ENCODE measurements at regions not wholly inside any gene's neighbourhood (a gene's known extent, or its start where the extent isn't known, plus 50 kb on each side); places are given as distances from the start of the nearest gene placed in this dataset.

- H2AK5ac ChIP-seq (ENCODE audit: insufficient read length, low read length): no peak overlapping the region
- no peaks in the 10 kb centered on the region for H4K20me1 ChIP-seq (ENCODE audit: control insufficient read depth, insufficient read depth, insufficient read length)
- Mint-ChIP-seq H3K36me3 (ENCODE audit: insufficient read depth in 1 of 3, low read depth in 3 of 3) (no peaks in the 10 kb centered on the region), H3K27me3 (ENCODE audit: low read depth) (peaks cover 6% of the 10 kb centered on the region), H3K9me3 (no peaks in the 10 kb centered on the region; a peak in 1 of 5 replicates), H3K4me1 (peaks cover 18 to 20% of the 10 kb centered on the region in 2 experiments), H3K27ac (no peak overlapping the region), H3K4me3 (no peak overlapping the region)
- no peak overlapping the region for H2BK15ac ChIP-seq (ENCODE audit: low read depth, low read length)
- H2BK120ac ChIP-seq (ENCODE audit: low read depth, low read length, poor library complexity, severe bottlenecking): no peak overlapping the region
- no peak overlapping the region for H3K56ac ChIP-seq (ENCODE audit: insufficient read length, low read depth, low read length)
- H4K8ac ChIP-seq (replicated peaks; ENCODE audit: insufficient read length, low read depth, low read length): no peak overlapping the region
- no peaks in the 10 kb centered on the region for H3K79me1 ChIP-seq (ENCODE audit: insufficient read depth, low read depth, low read length, poor library complexity, severe bottlenecking)
- no peak overlapping the region for H2BK20ac ChIP-seq (ENCODE audit: low read depth, low read length, poor library complexity, severe bottlenecking)
- no peak overlapping the region for H3K4me2 ChIP-seq (ENCODE audit: insufficient read depth, insufficient read length, low read length)
- DNase-seq: no peak
- H3K14ac ChIP-seq (ENCODE audit: insufficient read depth, low read length): no peak overlapping the region
- no peaks in the 10 kb centered on the region; the same call in 1 of the 2 replicates for H3K27me3 ChIP-seq (ENCODE audit: insufficient read depth, low read length)
- H4K91ac ChIP-seq (ENCODE audit: insufficient read length, low read depth, low read length): no peak overlapping the region
- H3K18ac ChIP-seq (ENCODE audit: insufficient read length, low read depth, low read length): no peak overlapping the region
- H4K5ac ChIP-seq (ENCODE audit: insufficient read length, low read depth, low read length): no peak overlapping the region
- H2BK5ac ChIP-seq (ENCODE audit: insufficient read length, low read length): no peak overlapping the region
- no peaks in the 10 kb centered on the region for H3K4me1 ChIP-seq (ENCODE audit: insufficient read depth, low read length)
- no peak overlapping the region for H3K4ac ChIP-seq (ENCODE audit: low read depth, low read length)
- no CpG with 5 or more reads among the region's 9 CpGs for WGBS (ENCODE audit: extremely low coverage, insufficient read length, low lambda C conversion rate)
- no peak overlapping the region for H3K9ac ChIP-seq (ENCODE audit: extremely low read depth, insufficient read length, low read length)
- H2AFZ ChIP-seq (ENCODE audit: low read length): no peak overlapping the region
- H3K79me2 ChIP-seq (ENCODE audit: insufficient read depth, low read length): no peaks in the 10 kb centered on the region
- H2BK12ac ChIP-seq (ENCODE audit: insufficient read length, low read depth, low read length): no peak overlapping the region
- TF ChIP-seq, protein P1, sequence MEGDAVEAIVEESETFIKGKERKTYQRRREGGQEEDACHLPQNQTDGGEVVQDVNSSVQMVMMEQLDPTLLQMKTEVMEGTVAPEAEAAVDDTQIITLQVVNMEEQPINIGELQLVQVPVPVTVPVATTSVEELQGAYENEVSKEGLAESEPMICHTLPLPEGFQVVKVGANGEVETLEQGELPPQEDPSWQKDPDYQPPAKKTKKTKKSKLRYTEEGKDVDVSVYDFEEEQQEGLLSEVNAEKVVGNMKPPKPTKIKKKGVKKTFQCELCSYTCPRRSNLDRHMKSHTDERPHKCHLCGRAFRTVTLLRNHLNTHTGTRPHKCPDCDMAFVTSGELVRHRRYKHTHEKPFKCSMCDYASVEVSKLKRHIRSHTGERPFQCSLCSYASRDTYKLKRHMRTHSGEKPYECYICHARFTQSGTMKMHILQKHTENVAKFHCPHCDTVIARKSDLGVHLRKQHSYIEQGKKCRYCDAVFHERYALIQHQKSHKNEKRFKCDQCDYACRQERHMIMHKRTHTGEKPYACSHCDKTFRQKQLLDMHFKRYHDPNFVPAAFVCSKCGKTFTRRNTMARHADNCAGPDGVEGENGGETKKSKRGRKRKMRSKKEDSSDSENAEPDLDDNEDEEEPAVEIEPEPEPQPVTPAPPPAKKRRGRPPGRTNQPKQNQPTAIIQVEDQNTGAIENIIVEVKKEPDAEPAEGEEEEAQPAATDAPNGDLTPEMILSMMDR (conservative IDR thresholded peaks at IDR 0.05): no peak
- H3K23me2 ChIP-seq (ENCODE audit: insufficient read length, low read depth, low read length, poor library complexity, severe bottlenecking): no peaks in the 10 kb centered on the region
- H3K9me3 ChIP-seq (ENCODE audit: control insufficient read depth, low read depth, low read length): no peaks in the 10 kb centered on the region
- H3K27ac ChIP-seq (ENCODE audit: insufficient read length, low read depth, low read length): no peak overlapping the region
- no peak overlapping the region for H3K23ac ChIP-seq (ENCODE audit: insufficient read length, low read depth, low read length)
- no peak overlapping the region for H3T11ph ChIP-seq (ENCODE audit: low read length)
Measured at GRCh38 chr12:116502989-116503496, 56.1 kb upstream of the MAP1LC3B2 start.
